Hepatic stellate cell (primary cell): ENCODE measurements at regions not wholly inside any gene's neighbourhood (a gene's known extent, or its start where the extent isn't known, plus 50 kb on each side); places are given as distances from the start of the nearest gene placed in this dataset.
"Not testable (repeated sequence)": the region's sequence is repeated elsewhere in the genome, so short reads cannot be mapped to it uniquely, and the experiment has no call there.

ENCODE experiments used
- DNase-seq: peaks from one replicate; pipeline ENCODE4 v3.0.0; 2011; ENCODE audit warnings: low spot score

GRCh38 chr2:132318481-132318880 lies 98.1 kb upstream of the GPR39 start:
- not testable (repeated sequence) for DNase-seq

- DNase-seq: not testable (repeated sequence)
These were observed 92.6 kb upstream of the GPR39 start for GRCh38 chr2:132324005-132324404.

- not testable (repeated sequence) for DNase-seq
These were observed 84.1 kb upstream of the GPR39 start for GRCh38 chr2:132332345-132333033.

GRCh38 chr2:132337135-132337534 lies 79.5 kb upstream of the GPR39 start:
- not testable (repeated sequence) for DNase-seq

GRCh38 chr2:132337844-132338243 lies 78.8 kb upstream of the GPR39 start:
- DNase-seq: not testable (repeated sequence)

- peak; percentile 16 for DNase-seq
These were observed 69.4 kb upstream of the GPR39 start for GRCh38 chr2:132347041-132347780.

- not testable (repeated sequence) for DNase-seq
These were observed 67.4 kb upstream of the GPR39 start for GRCh38 chr2:132349092-132349687.

- not testable (repeated sequence) for DNase-seq
These were observed 64.9 kb upstream of the GPR39 start for GRCh38 chr2:132351668-132352067.

GRCh38 chr2:132352481-132353001 lies 64.1 kb upstream of the GPR39 start:
- peak; percentile 47 for DNase-seq

- not testable (repeated sequence) for DNase-seq
These were observed 63.2 kb upstream of the GPR39 start for GRCh38 chr2:132353380-132353779.

GRCh38 chr2:132360964-132361363 lies 55.6 kb upstream of the GPR39 start:
- not testable (repeated sequence) for DNase-seq

- not testable (repeated sequence) for DNase-seq
These were observed 55.1 kb upstream of the GPR39 start for GRCh38 chr2:132361498-132361897.

- not testable (repeated sequence) for DNase-seq
These were observed 53.3 kb upstream of the GPR39 start for GRCh38 chr2:132363352-132363751.

GRCh38 chr2:132365963-132366362 lies 50.6 kb upstream of the GPR39 start:
- DNase-seq: not testable (repeated sequence)

GRCh38 chr2:132366421-132367180 lies 50.0 kb upstream of the GPR39 start:
- DNase-seq: no peak
